ENCODE measurements at regions not wholly inside any gene's neighbourhood (a gene's known extent, or its start where the extent isn't known, plus 50 kb on each side); places are given as distances from the start of the nearest gene placed in this dataset.

DNA sequence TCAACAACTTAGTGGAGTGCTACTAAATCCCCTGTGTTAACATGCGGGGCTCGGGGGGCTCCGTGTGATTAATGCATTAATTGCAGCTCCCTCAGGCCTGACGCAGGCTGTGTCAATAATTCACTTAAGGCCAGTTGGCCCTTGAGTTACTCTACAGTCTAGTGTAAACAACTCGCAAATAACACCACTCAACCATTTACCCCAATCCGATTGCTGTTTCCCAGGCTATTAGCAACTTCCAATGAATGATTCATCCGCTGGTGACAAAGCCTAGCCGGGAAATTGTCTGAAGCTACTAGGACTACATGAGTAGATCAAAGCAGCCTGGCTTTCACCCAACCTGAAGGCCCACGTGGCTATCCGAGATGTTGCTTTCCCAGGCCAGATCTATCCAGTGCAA, 121.3 kb upstream of the SOX14 start:
- Histone ChIP-seq H3K9ac (no peak overlapping the region), H3K4me3 (ENCODE audit: low read depth in 2 of 2, low read length in 1 of 2) (no peak overlapping the region), H3K27me3 (ENCODE audit: insufficient read depth) (no peaks in the 10 kb centered on the region), H3K9me3 (peaks cover 3% of the 10 kb centered on the region; the same call in 1 of the 2 replicates), H3K4me2 (no peak overlapping the region), H3K4me1 (ENCODE audit: control insufficient read depth in 1 of 2, insufficient read depth in 2 of 2, low read depth in 1 of 2, low read length in 1 of 2) (peaks cover 0 to 10% of the 10 kb centered on the region in 2 experiments; a peak in 2 of 4 replicates), H2AFZ (ENCODE audit: low read depth) (no peak overlapping the region), H3K27ac (ENCODE audit: low read depth in 2 of 2, low read length in 1 of 2) (no peak overlapping the region), H4K20me1 (ENCODE audit: insufficient read depth) (no peaks in the 10 kb centered on the region), H3K79me2 (ENCODE audit: insufficient read depth) (no peaks in the 10 kb centered on the region), H3F3A (replicated peaks; ENCODE audit: insufficient read depth) (no peaks in the 10 kb centered on the region), H3K36me3 (replicated peaks in 1 of 2; ENCODE audit: control insufficient read depth in 1 of 2, insufficient read depth in 2 of 2, low read length in 1 of 2) (no peaks in the 10 kb centered on the region), H3K9me2 (no peaks in the 10 kb centered on the region)
- DNase-seq: no peak
- TF ChIP-seq NFIC (IDR thresholded peaks at IDR 0.05; ENCODE audit: borderline replicate concordance): no peak
- TF ChIP-seq, protein P1, sequence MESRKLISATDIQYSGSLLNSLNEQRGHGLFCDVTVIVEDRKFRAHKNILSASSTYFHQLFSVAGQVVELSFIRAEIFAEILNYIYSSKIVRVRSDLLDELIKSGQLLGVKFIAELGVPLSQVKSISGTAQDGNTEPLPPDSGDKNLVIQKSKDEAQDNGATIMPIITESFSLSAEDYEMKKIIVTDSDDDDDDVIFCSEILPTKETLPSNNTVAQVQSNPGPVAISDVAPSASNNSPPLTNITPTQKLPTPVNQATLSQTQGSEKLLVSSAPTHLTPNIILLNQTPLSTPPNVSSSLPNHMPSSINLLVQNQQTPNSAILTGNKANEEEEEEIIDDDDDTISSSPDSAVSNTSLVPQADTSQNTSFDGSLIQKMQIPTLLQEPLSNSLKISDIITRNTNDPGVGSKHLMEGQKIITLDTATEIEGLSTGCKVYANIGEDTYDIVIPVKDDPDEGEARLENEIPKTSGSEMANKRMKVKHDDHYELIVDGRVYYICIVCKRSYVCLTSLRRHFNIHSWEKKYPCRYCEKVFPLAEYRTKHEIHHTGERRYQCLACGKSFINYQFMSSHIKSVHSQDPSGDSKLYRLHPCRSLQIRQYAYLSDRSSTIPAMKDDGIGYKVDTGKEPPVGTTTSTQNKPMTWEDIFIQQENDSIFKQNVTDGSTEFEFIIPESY (IDR thresholded peaks at IDR 0.05; ENCODE audit: borderline replicate concordance, low read depth): no peak
- TF ChIP-seq, protein P2, sequence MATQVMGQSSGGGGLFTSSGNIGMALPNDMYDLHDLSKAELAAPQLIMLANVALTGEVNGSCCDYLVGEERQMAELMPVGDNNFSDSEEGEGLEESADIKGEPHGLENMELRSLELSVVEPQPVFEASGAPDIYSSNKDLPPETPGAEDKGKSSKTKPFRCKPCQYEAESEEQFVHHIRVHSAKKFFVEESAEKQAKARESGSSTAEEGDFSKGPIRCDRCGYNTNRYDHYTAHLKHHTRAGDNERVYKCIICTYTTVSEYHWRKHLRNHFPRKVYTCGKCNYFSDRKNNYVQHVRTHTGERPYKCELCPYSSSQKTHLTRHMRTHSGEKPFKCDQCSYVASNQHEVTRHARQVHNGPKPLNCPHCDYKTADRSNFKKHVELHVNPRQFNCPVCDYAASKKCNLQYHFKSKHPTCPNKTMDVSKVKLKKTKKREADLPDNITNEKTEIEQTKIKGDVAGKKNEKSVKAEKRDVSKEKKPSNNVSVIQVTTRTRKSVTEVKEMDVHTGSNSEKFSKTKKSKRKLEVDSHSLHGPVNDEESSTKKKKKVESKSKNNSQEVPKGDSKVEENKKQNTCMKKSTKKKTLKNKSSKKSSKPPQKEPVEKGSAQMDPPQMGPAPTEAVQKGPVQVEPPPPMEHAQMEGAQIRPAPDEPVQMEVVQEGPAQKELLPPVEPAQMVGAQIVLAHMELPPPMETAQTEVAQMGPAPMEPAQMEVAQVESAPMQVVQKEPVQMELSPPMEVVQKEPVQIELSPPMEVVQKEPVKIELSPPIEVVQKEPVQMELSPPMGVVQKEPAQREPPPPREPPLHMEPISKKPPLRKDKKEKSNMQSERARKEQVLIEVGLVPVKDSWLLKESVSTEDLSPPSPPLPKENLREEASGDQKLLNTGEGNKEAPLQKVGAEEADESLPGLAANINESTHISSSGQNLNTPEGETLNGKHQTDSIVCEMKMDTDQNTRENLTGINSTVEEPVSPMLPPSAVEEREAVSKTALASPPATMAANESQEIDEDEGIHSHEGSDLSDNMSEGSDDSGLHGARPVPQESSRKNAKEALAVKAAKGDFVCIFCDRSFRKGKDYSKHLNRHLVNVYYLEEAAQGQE (IDR thresholded peaks at IDR 0.05; ENCODE audit: low read depth, low read length): no peak
- TF ChIP-seq POLR2AphosphoS5 (IDR thresholded peaks at IDR 0.05; ENCODE audit: low read depth, low read length): no peak
- TF ChIP-seq CHD2 (IDR thresholded peaks at IDR 0.05; ENCODE audit: low read length, partially characterized antibody): no peak
- 47% methylated on average over 10 of the region's 10 CpGs for WGBS (ENCODE audit: low lambda C conversion rate)
- ChIA-PET POLR2A (no interaction called here), CTCF (no interaction called here)

DNA sequence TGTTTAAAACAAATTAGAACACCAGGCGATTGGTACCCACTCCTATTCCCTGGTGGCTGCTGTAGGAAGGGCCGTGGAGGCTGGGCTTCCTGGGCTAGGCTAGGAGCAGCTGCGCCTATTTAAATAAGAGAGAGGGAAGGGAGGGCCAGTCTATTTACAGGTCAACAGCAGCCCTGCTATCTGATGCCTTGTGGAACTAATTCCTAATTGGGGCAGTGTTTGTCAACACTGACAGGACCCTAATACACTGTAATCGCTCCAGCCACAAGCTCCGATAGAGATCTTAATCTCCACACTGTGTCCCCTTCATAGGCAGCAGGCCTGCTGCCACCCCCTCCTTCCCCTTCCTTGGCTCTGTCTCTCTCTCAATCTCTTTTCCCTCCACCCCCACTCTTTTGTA, 116.9 kb upstream of the SOX14 start:
- no peak overlapping the region for H3K4me3 ChIP-seq (ENCODE audit: low read depth in 2 of 2, low read length in 1 of 2)
- no peak overlapping the region; a peak in 1 of 4 replicates for H3K27ac ChIP-seq (ENCODE audit: low read depth in 2 of 2, low read length in 1 of 2)
- no peaks in the 10 kb centered on the region for H4K20me1 ChIP-seq (ENCODE audit: insufficient read depth)
- no peaks in the 10 kb centered on the region for H3K9me3 ChIP-seq
- DNase-seq: peak; percentile 60
- H3K9ac ChIP-seq: no peak overlapping the region
- ChIA-PET POLR2A (no interaction called here), CTCF (interaction anchor here (0.6 kb wide), 1 partner anchor 294 kb away, joined by 3 read pairs; no protein-coding TSS in a partner anchor)
- TF ChIP-seq, protein P2 (IDR thresholded peaks at IDR 0.05; ENCODE audit: low read depth, low read length): no peak
- TF ChIP-seq GATA2 (CRISPR knock-in tag; IDR thresholded peaks at IDR 0.05) (peak; percentile 84), RCOR1 (IDR thresholded peaks at IDR 0.05; ENCODE audit: low read length) (0 out of 2 replicates have a peak, but pooled peaks have one; percentile 26), FOXM1 (IDR thresholded peaks at IDR 0.05; ENCODE audit: low read depth) (no peak), RAD21 (IDR thresholded peaks at IDR 0.05; ENCODE audit: low read length) (no peak), ELF1 (IDR thresholded peaks at IDR 0.05) (no peak), TCF12 (IDR thresholded peaks at IDR 0.05) (no peak), EP300 (IDR thresholded peaks at IDR 0.05; ENCODE audit: borderline replicate concordance in 1 of 2, low read depth in 1 of 2, low read length in 1 of 2) (peak in 1 of 2 experiments; percentile 52; a peak in 2 of 4 replicates), RFX5 (IDR thresholded peaks at IDR 0.05; ENCODE audit: low read length) (no peak)
- TF ChIP-seq, protein P3, sequence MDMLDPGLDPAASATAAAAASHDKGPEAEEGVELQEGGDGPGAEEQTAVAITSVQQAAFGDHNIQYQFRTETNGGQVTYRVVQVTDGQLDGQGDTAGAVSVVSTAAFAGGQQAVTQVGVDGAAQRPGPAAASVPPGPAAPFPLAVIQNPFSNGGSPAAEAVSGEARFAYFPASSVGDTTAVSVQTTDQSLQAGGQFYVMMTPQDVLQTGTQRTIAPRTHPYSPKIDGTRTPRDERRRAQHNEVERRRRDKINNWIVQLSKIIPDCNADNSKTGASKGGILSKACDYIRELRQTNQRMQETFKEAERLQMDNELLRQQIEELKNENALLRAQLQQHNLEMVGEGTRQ (IDR thresholded peaks at IDR 0.05; ENCODE audit: borderline replicate concordance, low read depth, low read length): no peak
- TF ChIP-seq, protein P4, sequence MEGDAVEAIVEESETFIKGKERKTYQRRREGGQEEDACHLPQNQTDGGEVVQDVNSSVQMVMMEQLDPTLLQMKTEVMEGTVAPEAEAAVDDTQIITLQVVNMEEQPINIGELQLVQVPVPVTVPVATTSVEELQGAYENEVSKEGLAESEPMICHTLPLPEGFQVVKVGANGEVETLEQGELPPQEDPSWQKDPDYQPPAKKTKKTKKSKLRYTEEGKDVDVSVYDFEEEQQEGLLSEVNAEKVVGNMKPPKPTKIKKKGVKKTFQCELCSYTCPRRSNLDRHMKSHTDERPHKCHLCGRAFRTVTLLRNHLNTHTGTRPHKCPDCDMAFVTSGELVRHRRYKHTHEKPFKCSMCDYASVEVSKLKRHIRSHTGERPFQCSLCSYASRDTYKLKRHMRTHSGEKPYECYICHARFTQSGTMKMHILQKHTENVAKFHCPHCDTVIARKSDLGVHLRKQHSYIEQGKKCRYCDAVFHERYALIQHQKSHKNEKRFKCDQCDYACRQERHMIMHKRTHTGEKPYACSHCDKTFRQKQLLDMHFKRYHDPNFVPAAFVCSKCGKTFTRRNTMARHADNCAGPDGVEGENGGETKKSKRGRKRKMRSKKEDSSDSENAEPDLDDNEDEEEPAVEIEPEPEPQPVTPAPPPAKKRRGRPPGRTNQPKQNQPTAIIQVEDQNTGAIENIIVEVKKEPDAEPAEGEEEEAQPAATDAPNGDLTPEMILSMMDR (IDR thresholded peaks at IDR 0.05): no peak
- H2AFZ ChIP-seq (ENCODE audit: low read depth): no peak overlapping the region
- no peaks in the 10 kb centered on the region for H3K9me2 ChIP-seq
- WGBS (ENCODE audit: low lambda C conversion rate): 5% methylated on average over 5 of the region's 5 CpGs
- H3K4me2 ChIP-seq: no peak overlapping the region
- no peaks in the 10 kb centered on the region for H3K27me3 ChIP-seq (ENCODE audit: insufficient read depth)
- H3K79me2 ChIP-seq (ENCODE audit: insufficient read depth): no peaks in the 10 kb centered on the region
- H3F3A ChIP-seq (replicated peaks; ENCODE audit: insufficient read depth): no peaks in the 10 kb centered on the region
- no peaks in the 10 kb centered on the region for H3K36me3 ChIP-seq (replicated peaks in 1 of 2; ENCODE audit: control insufficient read depth in 1 of 2, insufficient read depth in 2 of 2, low read length in 1 of 2)
- H3K4me1 ChIP-seq (ENCODE audit: control insufficient read depth in 1 of 2, insufficient read depth in 2 of 2, low read depth in 1 of 2, low read length in 1 of 2): peaks cover 0 to 10% of the 10 kb centered on the region in 2 experiments; a peak in 2 of 4 replicates

Data from SK-N-SH (cell line).